GM20000 (cell line): ENCODE measurements at regions not wholly inside any gene's neighbourhood (a gene's known extent, or its start where the extent isn't known, plus 50 kb on each side); places are given as distances from the start of the nearest gene placed in this dataset.

Experiments
- DNase-seq: peaks from one replicate; pipeline ENCODE4 v3.0.0; 2012; ENCODE audit warnings: low spot score
- CTCF ChIP-seq: IDR thresholded peaks from 2 replicates; pipeline ENCODE4 v1.5.1; 2012; ENCODE audit warnings: mild to moderate bottlenecking, control low read depth; ENCODE audit errors: extremely low read depth, missing control alignments

- no peak for TF ChIP-seq CTCF
- no peak for DNase-seq
Observed at GRCh38 chr2:104052356-104052755, 801.6 kb upstream of the POU3F3 start.

GRCh38 chr2:104056451-104056850, 797.5 kb upstream of the POU3F3 start:
- TF ChIP-seq CTCF, result no peak
- no peak for DNase-seq

GRCh38 chr2:104068665-104069064, 785.2 kb upstream of the POU3F3 start:
- TF ChIP-seq CTCF, result no peak
- DNase-seq, result no peak

- no peak for TF ChIP-seq CTCF
- no peak for DNase-seq
Observed at GRCh38 chr2:104077573-104077972, 776.3 kb upstream of the POU3F3 start.

GRCh38 chr2:104078431-104079157, 775.3 kb upstream of the POU3F3 start:
- no peak for TF ChIP-seq CTCF
- DNase-seq, result no peak

GRCh38 chr2:104088745-104089144, 765.2 kb upstream of the POU3F3 start:
- DNase-seq, result no peak
- TF ChIP-seq CTCF, result no peak

GRCh38 chr2:104090407-104090806, 763.5 kb upstream of the POU3F3 start:
- no peak for TF ChIP-seq CTCF
- no peak for DNase-seq
